ENCODE measurements at regions not wholly inside any gene's neighbourhood (a gene's known extent, or its start where the extent isn't known, plus 50 kb on each side); places are given as distances from the start of the nearest gene placed in this dataset.

GRCh38 chr14:42322531-42323284, 716.0 kb downstream of the LRFN5 start:
- H3K27me3 ChIP-seq (ENCODE audit: control insufficient read depth in 1 of 2, insufficient read depth in 2 of 2, low read length in 2 of 2): no peaks in the 10 kb centered on the region
- H3K4me3 ChIP-seq (ENCODE audit: low read depth in 1 of 2, low read length in 2 of 2): no peak overlapping the region
- H3K9me3 ChIP-seq (ENCODE audit: control insufficient read depth in 2 of 2, insufficient read depth in 1 of 2, low read depth in 1 of 2, low read length in 1 of 2): no peaks in the 10 kb centered on the region
- no peak overlapping the region for H3K27ac ChIP-seq (ENCODE audit: low read depth in 2 of 2, low read length in 1 of 2)
- no peaks in the 10 kb centered on the region for H3K36me3 ChIP-seq (ENCODE audit: control insufficient read depth in 2 of 2, insufficient read depth in 2 of 2, low read length in 1 of 2)
- H3K4me1 ChIP-seq (ENCODE audit: control insufficient read depth in 2 of 2, insufficient read depth in 2 of 2, low read length in 1 of 2): no peaks in the 10 kb centered on the region
- WGBS, 2 donors: 62 to 74% methylated on average over 3 of the region's 3 CpGs

GRCh38 chr14:42319996-42320395, 713.3 kb downstream of the LRFN5 start:
- H3K9me3 ChIP-seq (ENCODE audit: control insufficient read depth in 2 of 2, insufficient read depth in 1 of 2, low read depth in 1 of 2, low read length in 1 of 2): peaks cover 0 to 2% of the 10 kb centered on the region in 2 donors
- H3K4me3 ChIP-seq (ENCODE audit: low read depth in 1 of 2, low read length in 2 of 2): no peak overlapping the region
- no peak overlapping the region for H3K27ac ChIP-seq (ENCODE audit: low read depth in 2 of 2, low read length in 1 of 2)
- H3K4me1 ChIP-seq (ENCODE audit: control insufficient read depth in 2 of 2, insufficient read depth in 2 of 2, low read length in 1 of 2): no peaks in the 10 kb centered on the region
- H3K27me3 ChIP-seq (ENCODE audit: control insufficient read depth in 1 of 2, insufficient read depth in 2 of 2, low read length in 2 of 2): no peaks in the 10 kb centered on the region
- no peaks in the 10 kb centered on the region for H3K36me3 ChIP-seq (ENCODE audit: control insufficient read depth in 2 of 2, insufficient read depth in 2 of 2, low read length in 1 of 2)

- no peaks in the 10 kb centered on the region for H3K27me3 ChIP-seq (ENCODE audit: control insufficient read depth in 1 of 2, insufficient read depth in 2 of 2, low read length in 2 of 2)
- H3K36me3 ChIP-seq (ENCODE audit: control insufficient read depth in 2 of 2, insufficient read depth in 2 of 2, low read length in 1 of 2): no peaks in the 10 kb centered on the region
- no peak overlapping the region for H3K27ac ChIP-seq (ENCODE audit: low read depth in 2 of 2, low read length in 1 of 2)
- no peaks in the 10 kb centered on the region for H3K4me1 ChIP-seq (ENCODE audit: control insufficient read depth in 2 of 2, insufficient read depth in 2 of 2, low read length in 1 of 2)
- no peak overlapping the region for H3K4me3 ChIP-seq (ENCODE audit: low read depth in 1 of 2, low read length in 2 of 2)
- H3K9me3 ChIP-seq (ENCODE audit: control insufficient read depth in 2 of 2, insufficient read depth in 1 of 2, low read depth in 1 of 2, low read length in 1 of 2): peaks cover 2 to 5% of the 10 kb centered on the region in 2 donors
These were observed 710.0 kb downstream of the LRFN5 start for GRCh38 chr14:42316693-42317092.

GRCh38 chr14:42311876-42312275, 705.2 kb downstream of the LRFN5 start:
- Histone ChIP-seq H3K36me3 (ENCODE audit: control insufficient read depth in 2 of 2, insufficient read depth in 2 of 2, low read length in 1 of 2) (no peaks in the 10 kb centered on the region), H3K4me1 (ENCODE audit: control insufficient read depth in 2 of 2, insufficient read depth in 2 of 2, low read length in 1 of 2) (no peaks in the 10 kb centered on the region), H3K4me3 (ENCODE audit: low read depth in 1 of 2, low read length in 2 of 2) (no peak overlapping the region), H3K9me3 (ENCODE audit: control insufficient read depth in 2 of 2, insufficient read depth in 1 of 2, low read depth in 1 of 2, low read length in 1 of 2) (peaks cover 2 to 8% of the 10 kb centered on the region in 2 donors), H3K27me3 (ENCODE audit: control insufficient read depth in 1 of 2, insufficient read depth in 2 of 2, low read length in 2 of 2) (no peaks in the 10 kb centered on the region), H3K27ac (ENCODE audit: low read depth in 2 of 2, low read length in 1 of 2) (no peak overlapping the region)
- 87 to 88% methylated on average over 9 of the region's 9 CpGs for WGBS, 2 donors

- H3K27ac ChIP-seq (ENCODE audit: low read depth in 2 of 2, low read length in 1 of 2): no peak overlapping the region
- no peaks in the 10 kb centered on the region for H3K36me3 ChIP-seq (ENCODE audit: control insufficient read depth in 2 of 2, insufficient read depth in 2 of 2, low read length in 1 of 2)
- H3K4me1 ChIP-seq (ENCODE audit: control insufficient read depth in 2 of 2, insufficient read depth in 2 of 2, low read length in 1 of 2): no peaks in the 10 kb centered on the region
- H3K9me3 ChIP-seq (ENCODE audit: control insufficient read depth in 2 of 2, insufficient read depth in 1 of 2, low read depth in 1 of 2, low read length in 1 of 2): peaks cover 0 to 3% of the 10 kb centered on the region in 2 donors
- 84% methylated on average over 5 of the region's 5 CpGs for WGBS, 2 donors
- H3K27me3 ChIP-seq (ENCODE audit: control insufficient read depth in 1 of 2, insufficient read depth in 2 of 2, low read length in 2 of 2): no peaks in the 10 kb centered on the region
- H3K4me3 ChIP-seq (ENCODE audit: low read depth in 1 of 2, low read length in 2 of 2): no peak overlapping the region
These were observed 700.7 kb downstream of the LRFN5 start for GRCh38 chr14:42307239-42307825.

- no peaks in the 10 kb centered on the region for H3K4me1 ChIP-seq (ENCODE audit: control insufficient read depth in 2 of 2, insufficient read depth in 2 of 2, low read length in 1 of 2)
- 66 to 69% methylated on average over 2 of the region's 2 CpGs for WGBS, 2 donors
These were observed 693.0 kb downstream of the LRFN5 start for GRCh38 chr14:42299692-42300091.

GRCh38 chr14:42293180-42293579, 686.5 kb downstream of the LRFN5 start:
- H3K27me3 ChIP-seq (ENCODE audit: control insufficient read depth in 1 of 2, insufficient read depth in 2 of 2, low read length in 2 of 2): no peaks in the 10 kb centered on the region
- H3K4me1 ChIP-seq (ENCODE audit: control insufficient read depth in 2 of 2, insufficient read depth in 2 of 2, low read length in 1 of 2): no peaks in the 10 kb centered on the region
- 48 to 49% methylated on average over 1 of the region's 1 CpG for WGBS, 2 donors
- no peak overlapping the region for H3K4me3 ChIP-seq (ENCODE audit: low read depth in 1 of 2, low read length in 2 of 2)
- no peak overlapping the region for H3K27ac ChIP-seq (ENCODE audit: low read depth in 2 of 2, low read length in 1 of 2)
- no peaks in the 10 kb centered on the region for H3K36me3 ChIP-seq (ENCODE audit: control insufficient read depth in 2 of 2, insufficient read depth in 2 of 2, low read length in 1 of 2)
- H3K9me3 ChIP-seq (ENCODE audit: control insufficient read depth in 2 of 2, insufficient read depth in 1 of 2, low read depth in 1 of 2, low read length in 1 of 2): no peaks in the 10 kb centered on the region

More at GRCh38 chr14:42299692-42300091, 693.0 kb downstream of the LRFN5 start:
- no peak overlapping the region for H3K4me3 ChIP-seq (ENCODE audit: low read depth in 1 of 2, low read length in 2 of 2)
- no peaks in the 10 kb centered on the region for H3K9me3 ChIP-seq (ENCODE audit: control insufficient read depth in 2 of 2, insufficient read depth in 1 of 2, low read depth in 1 of 2, low read length in 1 of 2)
- H3K36me3 ChIP-seq (ENCODE audit: control insufficient read depth in 2 of 2, insufficient read depth in 2 of 2, low read length in 1 of 2): no peaks in the 10 kb centered on the region
- H3K27me3 ChIP-seq (ENCODE audit: control insufficient read depth in 1 of 2, insufficient read depth in 2 of 2, low read length in 2 of 2): no peaks in the 10 kb centered on the region
- no peak overlapping the region for H3K27ac ChIP-seq (ENCODE audit: low read depth in 2 of 2, low read length in 1 of 2)

- no peaks in the 10 kb centered on the region for H3K4me1 ChIP-seq (ENCODE audit: control insufficient read depth in 2 of 2, insufficient read depth in 2 of 2, low read length in 1 of 2)
- no peak overlapping the region for H3K27ac ChIP-seq (ENCODE audit: low read depth in 2 of 2, low read length in 1 of 2)
- no peaks in the 10 kb centered on the region for H3K9me3 ChIP-seq (ENCODE audit: control insufficient read depth in 2 of 2, insufficient read depth in 1 of 2, low read depth in 1 of 2, low read length in 1 of 2)
- no peaks in the 10 kb centered on the region for H3K27me3 ChIP-seq (ENCODE audit: control insufficient read depth in 1 of 2, insufficient read depth in 2 of 2, low read length in 2 of 2)
- no peak overlapping the region for H3K4me3 ChIP-seq (ENCODE audit: low read depth in 1 of 2, low read length in 2 of 2)
- no peaks in the 10 kb centered on the region for H3K36me3 ChIP-seq (ENCODE audit: control insufficient read depth in 2 of 2, insufficient read depth in 2 of 2, low read length in 1 of 2)
- 70 to 78% methylated on average over 2 of the region's 2 CpGs for WGBS, 2 donors
These were observed 671.2 kb downstream of the LRFN5 start for GRCh38 chr14:42277840-42278239.

- no peaks in the 10 kb centered on the region for H3K4me1 ChIP-seq (ENCODE audit: control insufficient read depth in 2 of 2, insufficient read depth in 2 of 2, low read length in 1 of 2)
- no peaks in the 10 kb centered on the region for H3K27me3 ChIP-seq (ENCODE audit: control insufficient read depth in 1 of 2, insufficient read depth in 2 of 2, low read length in 2 of 2)
- H3K27ac ChIP-seq (ENCODE audit: low read depth in 2 of 2, low read length in 1 of 2): no peak overlapping the region
- H3K36me3 ChIP-seq (ENCODE audit: control insufficient read depth in 2 of 2, insufficient read depth in 2 of 2, low read length in 1 of 2): no peaks in the 10 kb centered on the region
- no peak overlapping the region for H3K4me3 ChIP-seq (ENCODE audit: low read depth in 1 of 2, low read length in 2 of 2)
- H3K9me3 ChIP-seq (ENCODE audit: control insufficient read depth in 2 of 2, insufficient read depth in 1 of 2, low read depth in 1 of 2, low read length in 1 of 2): no peaks in the 10 kb centered on the region
- WGBS, 2 donors: 76 to 78% methylated on average over 1 of the region's 1 CpG
These were observed 662.6 kb downstream of the LRFN5 start for GRCh38 chr14:42269234-42269633.

GRCh38 chr14:42248131-42248530, 641.5 kb downstream of the LRFN5 start:
- H3K27me3 ChIP-seq (ENCODE audit: control insufficient read depth in 1 of 2, insufficient read depth in 2 of 2, low read length in 2 of 2): no peaks in the 10 kb centered on the region
- H3K36me3 ChIP-seq (ENCODE audit: control insufficient read depth in 2 of 2, insufficient read depth in 2 of 2, low read length in 1 of 2): no peaks in the 10 kb centered on the region
- no peak overlapping the region for H3K4me3 ChIP-seq (ENCODE audit: low read depth in 1 of 2, low read length in 2 of 2)
- H3K4me1 ChIP-seq (ENCODE audit: control insufficient read depth in 2 of 2, insufficient read depth in 2 of 2, low read length in 1 of 2): no peaks in the 10 kb centered on the region
- 73 to 74% methylated on average over 2 of the region's 2 CpGs for WGBS, 2 donors
- no peak overlapping the region for H3K27ac ChIP-seq (ENCODE audit: low read depth in 2 of 2, low read length in 1 of 2)
- H3K9me3 ChIP-seq (ENCODE audit: control insufficient read depth in 2 of 2, insufficient read depth in 1 of 2, low read depth in 1 of 2, low read length in 1 of 2): no peaks in the 10 kb centered on the region

Measured in esophagus (tissue), 2 donors.